GM23338 (cell line): ENCODE measurements at regions not wholly inside any gene's neighbourhood (a gene's known extent, or its start where the extent isn't known, plus 50 kb on each side); places are given as distances from the start of the nearest gene placed in this dataset.

Experiments used
- ATAC-seq: fragments of 200-7000 bp; cut with Tn5 transposase; 3 replicates; pipeline ENCODE4 v1.9.1; 2020
- DNase-seq: peaks from one replicate; pipeline ENCODE4 v3.0.0-alpha.2; 2015; ENCODE audit warnings: low spot score
- H2AFZ ChIP-seq: fragments of 200-600 bp; sonication (generic); 2 replicates; pipeline ENCODE4 v1.8.0; 2016; ENCODE audit warnings: antibody characterized with exemption, mild to moderate bottlenecking, moderate library complexity
- H3F3A ChIP-seq: fragments of 200-600 bp; sonication (generic); replicated peaks from 2 replicates; pipeline ENCODE4 v1.8.0; 2017; ENCODE audit warnings: antibody characterized with exemption, mixed run types, low read depth
- H3K27ac ChIP-seq: fragments of 200-600 bp; sonication (generic); 2 replicates; pipeline ENCODE4 v1.6.1; 2016; ENCODE audit warnings: low read depth
- H3K27me3 ChIP-seq: fragments of 200-600 bp; sonication (generic); 2 replicates; pipeline ENCODE4 v1.8.0; 2016; ENCODE audit warnings: mild to moderate bottlenecking, mixed run types, moderate library complexity; ENCODE audit not compliant: insufficient read depth
- H3K36me3 ChIP-seq: fragments of 200-600 bp; sonication (generic); 2 replicates; pipeline ENCODE4 v1.8.0; 2016; ENCODE audit warnings: mild to moderate bottlenecking; ENCODE audit not compliant: insufficient read depth
- H3K4me1 ChIP-seq: fragments of 200-600 bp; sonication (generic); 2 replicates; pipeline ENCODE4 v1.8.0; 2016; ENCODE audit warnings: mild to moderate bottlenecking, moderate library complexity; ENCODE audit not compliant: insufficient read depth
- H3K4me2 ChIP-seq: fragments of 200-600 bp; sonication (generic); 2 replicates; pipeline ENCODE4 v1.7.1; 2017; ENCODE audit warnings: mixed run types
- H3K4me3 ChIP-seq: fragments of 200-600 bp; sonication (generic); 2 replicates; pipeline ENCODE4 v1.6.1; 2016; ENCODE audit warnings: mixed run types
- H3K79me2 ChIP-seq: fragments of 200-600 bp; sonication (generic); replicated peaks from 2 replicates; pipeline ENCODE4 v1.8.0; 2017; ENCODE audit warnings: mild to moderate bottlenecking; ENCODE audit not compliant: insufficient read depth
- H3K9me2 ChIP-seq: fragments of 200-600 bp; sonication (generic); 2 replicates; pipeline ENCODE4 v1.8.0; 2017; ENCODE audit not compliant: insufficient read depth
- H4K20me1 ChIP-seq: fragments of 200-600 bp; sonication (generic); replicated peaks from 2 replicates; pipeline ENCODE4 v1.8.0; 2017; ENCODE audit warnings: mild to moderate bottlenecking; ENCODE audit not compliant: insufficient read depth
- H3K27ac Mint-ChIP-seq: 2 replicates; pipeline ENCODE4 v1.8.0; 2020; ENCODE audit warnings: inconsistent platforms, mild to moderate bottlenecking, moderate library complexity, mixed read lengths
- H3K27me3 Mint-ChIP-seq: 3 replicates; pipeline ENCODE4 v1.8.0; 2022; ENCODE audit warnings: low read depth, mild to moderate bottlenecking, moderate library complexity, mixed read lengths, inconsistent platforms; ENCODE audit not compliant: insufficient read depth, poor library complexity
- H3K36me3 Mint-ChIP-seq: 3 replicates; pipeline ENCODE4 v1.8.0; 2021; ENCODE audit warnings: low read depth, mild to moderate bottlenecking, inconsistent platforms, moderate library complexity, mixed read lengths
- H3K4me1 Mint-ChIP-seq: 3 replicates; pipeline ENCODE4 v1.8.0; 2020; ENCODE audit warnings: mild to moderate bottlenecking, inconsistent platforms, mixed read lengths
- H3K4me3 Mint-ChIP-seq: 3 replicates; pipeline ENCODE4 v1.8.0; 2021; ENCODE audit warnings: moderate library complexity, mild to moderate bottlenecking, inconsistent platforms, mixed read lengths
- H3K9me3 Mint-ChIP-seq: 3 replicates; pipeline ENCODE4 v1.8.0; 2020; ENCODE audit warnings: moderate library complexity, mild to moderate bottlenecking, inconsistent platforms, mixed read lengths
- CREB1 ChIP-seq: fragments of 250-450 bp; sonication (Bioruptor Pico); IDR thresholded peaks from 2 replicates; pipeline ENCODE4 v1.5.0; 2020; ENCODE audit warnings: low read depth, mild to moderate bottlenecking, moderate library complexity
- EZH2 ChIP-seq: fragments of 200-600 bp; sonication (generic); IDR thresholded peaks from one replicate; pipeline ENCODE4 v1.8.0; 2017; ENCODE audit warnings: antibody characterized with exemption, mild to moderate bottlenecking, low read depth; ENCODE audit not compliant: unreplicated experiment
- EZH2phosphoT487 ChIP-seq: fragments of 200-600 bp; sonication (generic); IDR thresholded peaks from one replicate; pipeline ENCODE4 v1.8.1; 2018; ENCODE audit warnings: antibody characterized with exemption; ENCODE audit not compliant: unreplicated experiment
- JUNB ChIP-seq: IDR thresholded peaks from one replicate; pipeline ENCODE4 v1.6.1; 2016; ENCODE audit warnings: antibody characterized with exemption; ENCODE audit not compliant: unreplicated experiment
- NANOG ChIP-seq: IDR thresholded peaks from 2 replicates; pipeline ENCODE4 v1.6.1; 2016; ENCODE audit warnings: antibody characterized with exemption, borderline replicate concordance
- POLR2AphosphoS5 ChIP-seq: IDR thresholded peaks from 2 replicates; pipeline ENCODE4 v1.6.1; 2016; ENCODE audit warnings: antibody characterized with exemption, low read depth
- STAT1 ChIP-seq: IDR thresholded peaks from one replicate; pipeline ENCODE4 v1.6.1; 2016; ENCODE audit warnings: antibody characterized with exemption; ENCODE audit not compliant: unreplicated experiment
- ZNF114 ChIP-seq: fragments of 250-450 bp; sonication (Bioruptor Pico); IDR thresholded peaks from 2 replicates; pipeline ENCODE4 v1.5.0; 2020; ENCODE audit warnings: mild to moderate bottlenecking, moderate library complexity
- ZNF331 ChIP-seq: fragments of 250-450 bp; sonication (Bioruptor Pico); IDR thresholded peaks from 2 replicates; pipeline ENCODE4 v1.5.0; 2020; ENCODE audit warnings: low read depth, mild to moderate bottlenecking, moderate library complexity
- ZNF462 ChIP-seq: fragments of 250-450 bp; sonication (Bioruptor Pico); IDR thresholded peaks from 2 replicates; pipeline ENCODE4 v1.5.0; 2020; ENCODE audit warnings: mild to moderate bottlenecking, moderate library complexity
- TF ChIP-seq, protein P1 (sequence below): IDR thresholded peaks from one replicate; pipeline ENCODE4 v1.6.1; 2018; ENCODE audit warnings: antibody characterized with exemption; ENCODE audit not compliant: unreplicated experiment
- TF ChIP-seq, protein P2 (sequence below): IDR thresholded peaks from 2 replicates; pipeline ENCODE4 v1.6.1; 2016; ENCODE audit warnings: antibody characterized with exemption
- TF ChIP-seq, protein P3 (sequence below), 2 experiments: fragments of 200-600 bp in 1 of 2; sonication (generic) in 1 of 2; conservative IDR thresholded peaks; 2 replicates each; pipeline versions ENCODE4 v1.5.1 to v1.6.1; 2016 to 2017; ENCODE audit warnings: antibody characterized with exemption in 2 of 2, low read depth in 2 of 2, mild to moderate bottlenecking in 2 of 2, moderate library complexity in 1 of 2

DNA sequence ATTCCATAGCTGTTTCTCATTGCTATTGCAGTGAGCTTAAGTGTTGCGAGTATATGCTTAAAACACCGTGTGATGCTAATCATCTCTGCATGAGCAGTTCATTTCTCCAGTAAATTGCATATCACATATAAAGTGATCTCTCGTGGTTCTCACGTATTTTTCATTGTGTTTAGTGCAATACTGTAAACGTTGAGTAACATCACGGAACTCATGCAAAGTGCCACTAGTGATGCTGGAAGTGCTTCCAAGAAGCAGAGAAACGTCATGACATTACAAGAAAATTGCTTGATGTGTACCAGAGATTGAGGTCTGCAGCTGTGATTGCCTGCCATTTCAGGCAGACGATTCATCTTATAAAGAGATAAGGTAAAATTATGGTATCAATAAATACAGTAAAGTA is 830.4 kb downstream of the GRIK2 start:
- H3K4me2 ChIP-seq, result no peak overlapping the region
- no peak for ATAC-seq
- no peak overlapping the region for H3K27ac ChIP-seq
- H3K79me2 ChIP-seq, result no peaks in the 10 kb centered on the region
- no peaks in the 10 kb centered on the region for H3K27me3 ChIP-seq
- no peak for DNase-seq
- H2AFZ ChIP-seq, result no peak overlapping the region
- peaks cover 13% of the 10 kb centered on the region for H3K4me1 ChIP-seq
- H3K36me3 ChIP-seq, result no peaks in the 10 kb centered on the region
- no peaks in the 10 kb centered on the region for H3K9me2 ChIP-seq
- H4K20me1 ChIP-seq, result no peaks in the 10 kb centered on the region
- H3K4me3 ChIP-seq, result no peak overlapping the region
- Mint-ChIP-seq H3K4me3 (no peak overlapping the region), H3K27me3 (no peaks in the 10 kb centered on the region), H3K27ac (no peak overlapping the region), H3K4me1 (peaks cover 7% of the 10 kb centered on the region), H3K36me3 (no peaks in the 10 kb centered on the region), H3K9me3 (no peaks in the 10 kb centered on the region)
- no peaks in the 10 kb centered on the region for H3F3A ChIP-seq
- TF ChIP-seq ZNF331 (no peak), EZH2 (no peak), ZNF114 (no peak), CREB1 (CRISPR knock-in tag) (no peak), ZNF462 (no peak), JUNB (no peak), EZH2phosphoT487 (no peak), POLR2AphosphoS5 (no peak), STAT1 (no peak), NANOG (no peak)
- TF ChIP-seq, protein P1, sequence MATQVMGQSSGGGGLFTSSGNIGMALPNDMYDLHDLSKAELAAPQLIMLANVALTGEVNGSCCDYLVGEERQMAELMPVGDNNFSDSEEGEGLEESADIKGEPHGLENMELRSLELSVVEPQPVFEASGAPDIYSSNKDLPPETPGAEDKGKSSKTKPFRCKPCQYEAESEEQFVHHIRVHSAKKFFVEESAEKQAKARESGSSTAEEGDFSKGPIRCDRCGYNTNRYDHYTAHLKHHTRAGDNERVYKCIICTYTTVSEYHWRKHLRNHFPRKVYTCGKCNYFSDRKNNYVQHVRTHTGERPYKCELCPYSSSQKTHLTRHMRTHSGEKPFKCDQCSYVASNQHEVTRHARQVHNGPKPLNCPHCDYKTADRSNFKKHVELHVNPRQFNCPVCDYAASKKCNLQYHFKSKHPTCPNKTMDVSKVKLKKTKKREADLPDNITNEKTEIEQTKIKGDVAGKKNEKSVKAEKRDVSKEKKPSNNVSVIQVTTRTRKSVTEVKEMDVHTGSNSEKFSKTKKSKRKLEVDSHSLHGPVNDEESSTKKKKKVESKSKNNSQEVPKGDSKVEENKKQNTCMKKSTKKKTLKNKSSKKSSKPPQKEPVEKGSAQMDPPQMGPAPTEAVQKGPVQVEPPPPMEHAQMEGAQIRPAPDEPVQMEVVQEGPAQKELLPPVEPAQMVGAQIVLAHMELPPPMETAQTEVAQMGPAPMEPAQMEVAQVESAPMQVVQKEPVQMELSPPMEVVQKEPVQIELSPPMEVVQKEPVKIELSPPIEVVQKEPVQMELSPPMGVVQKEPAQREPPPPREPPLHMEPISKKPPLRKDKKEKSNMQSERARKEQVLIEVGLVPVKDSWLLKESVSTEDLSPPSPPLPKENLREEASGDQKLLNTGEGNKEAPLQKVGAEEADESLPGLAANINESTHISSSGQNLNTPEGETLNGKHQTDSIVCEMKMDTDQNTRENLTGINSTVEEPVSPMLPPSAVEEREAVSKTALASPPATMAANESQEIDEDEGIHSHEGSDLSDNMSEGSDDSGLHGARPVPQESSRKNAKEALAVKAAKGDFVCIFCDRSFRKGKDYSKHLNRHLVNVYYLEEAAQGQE, result no peak
- TF ChIP-seq, protein P2, sequence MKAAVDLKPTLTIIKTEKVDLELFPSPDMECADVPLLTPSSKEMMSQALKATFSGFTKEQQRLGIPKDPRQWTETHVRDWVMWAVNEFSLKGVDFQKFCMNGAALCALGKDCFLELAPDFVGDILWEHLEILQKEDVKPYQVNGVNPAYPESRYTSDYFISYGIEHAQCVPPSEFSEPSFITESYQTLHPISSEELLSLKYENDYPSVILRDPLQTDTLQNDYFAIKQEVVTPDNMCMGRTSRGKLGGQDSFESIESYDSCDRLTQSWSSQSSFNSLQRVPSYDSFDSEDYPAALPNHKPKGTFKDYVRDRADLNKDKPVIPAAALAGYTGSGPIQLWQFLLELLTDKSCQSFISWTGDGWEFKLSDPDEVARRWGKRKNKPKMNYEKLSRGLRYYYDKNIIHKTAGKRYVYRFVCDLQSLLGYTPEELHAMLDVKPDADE, result no peak
- TF ChIP-seq, protein P3, sequence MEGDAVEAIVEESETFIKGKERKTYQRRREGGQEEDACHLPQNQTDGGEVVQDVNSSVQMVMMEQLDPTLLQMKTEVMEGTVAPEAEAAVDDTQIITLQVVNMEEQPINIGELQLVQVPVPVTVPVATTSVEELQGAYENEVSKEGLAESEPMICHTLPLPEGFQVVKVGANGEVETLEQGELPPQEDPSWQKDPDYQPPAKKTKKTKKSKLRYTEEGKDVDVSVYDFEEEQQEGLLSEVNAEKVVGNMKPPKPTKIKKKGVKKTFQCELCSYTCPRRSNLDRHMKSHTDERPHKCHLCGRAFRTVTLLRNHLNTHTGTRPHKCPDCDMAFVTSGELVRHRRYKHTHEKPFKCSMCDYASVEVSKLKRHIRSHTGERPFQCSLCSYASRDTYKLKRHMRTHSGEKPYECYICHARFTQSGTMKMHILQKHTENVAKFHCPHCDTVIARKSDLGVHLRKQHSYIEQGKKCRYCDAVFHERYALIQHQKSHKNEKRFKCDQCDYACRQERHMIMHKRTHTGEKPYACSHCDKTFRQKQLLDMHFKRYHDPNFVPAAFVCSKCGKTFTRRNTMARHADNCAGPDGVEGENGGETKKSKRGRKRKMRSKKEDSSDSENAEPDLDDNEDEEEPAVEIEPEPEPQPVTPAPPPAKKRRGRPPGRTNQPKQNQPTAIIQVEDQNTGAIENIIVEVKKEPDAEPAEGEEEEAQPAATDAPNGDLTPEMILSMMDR (conservative IDR thresholded peaks at IDR 0.05; ENCODE audit: low read depth in 2 of 2), result no peak
